ENCODE measurements at regions not wholly inside any gene's neighbourhood (a gene's known extent, or its start where the extent isn't known, plus 50 kb on each side); places are given as distances from the start of the nearest gene placed in this dataset.

DNA sequence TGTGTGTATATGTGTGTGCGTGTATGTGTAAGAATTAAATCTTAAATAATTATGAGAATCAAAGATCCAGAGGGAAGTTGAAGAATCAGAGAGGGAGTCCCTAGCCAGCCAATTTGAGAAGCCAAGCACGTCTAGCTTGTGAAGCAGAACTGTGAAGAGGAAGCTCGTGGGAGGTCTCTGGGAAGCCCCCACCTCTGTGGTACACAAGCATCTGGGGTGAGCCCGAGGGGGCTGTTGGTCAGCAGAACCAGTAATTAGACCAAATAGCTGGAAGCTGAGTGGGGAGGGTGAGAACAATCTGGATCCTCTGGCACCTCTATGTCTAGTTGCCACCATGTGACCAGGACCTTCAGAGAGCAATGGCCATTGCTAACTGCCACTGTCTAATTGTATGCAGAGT is 162.7 kb upstream of the ADRA1D start:
- TF ChIP-seq, protein P1, sequence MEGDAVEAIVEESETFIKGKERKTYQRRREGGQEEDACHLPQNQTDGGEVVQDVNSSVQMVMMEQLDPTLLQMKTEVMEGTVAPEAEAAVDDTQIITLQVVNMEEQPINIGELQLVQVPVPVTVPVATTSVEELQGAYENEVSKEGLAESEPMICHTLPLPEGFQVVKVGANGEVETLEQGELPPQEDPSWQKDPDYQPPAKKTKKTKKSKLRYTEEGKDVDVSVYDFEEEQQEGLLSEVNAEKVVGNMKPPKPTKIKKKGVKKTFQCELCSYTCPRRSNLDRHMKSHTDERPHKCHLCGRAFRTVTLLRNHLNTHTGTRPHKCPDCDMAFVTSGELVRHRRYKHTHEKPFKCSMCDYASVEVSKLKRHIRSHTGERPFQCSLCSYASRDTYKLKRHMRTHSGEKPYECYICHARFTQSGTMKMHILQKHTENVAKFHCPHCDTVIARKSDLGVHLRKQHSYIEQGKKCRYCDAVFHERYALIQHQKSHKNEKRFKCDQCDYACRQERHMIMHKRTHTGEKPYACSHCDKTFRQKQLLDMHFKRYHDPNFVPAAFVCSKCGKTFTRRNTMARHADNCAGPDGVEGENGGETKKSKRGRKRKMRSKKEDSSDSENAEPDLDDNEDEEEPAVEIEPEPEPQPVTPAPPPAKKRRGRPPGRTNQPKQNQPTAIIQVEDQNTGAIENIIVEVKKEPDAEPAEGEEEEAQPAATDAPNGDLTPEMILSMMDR (IDR thresholded peaks at IDR 0.05; ENCODE audit: insufficient read depth, low read length, poor library complexity, severe bottlenecking), result no peak
- no peak for TF ChIP-seq EZH2phosphoT487 (conservative IDR thresholded peaks at IDR 0.05; ENCODE audit: low read length)

All from SU-DHL-6 (cell line).